A172 (cell line): ENCODE measurements at regions not wholly inside any gene's neighbourhood (a gene's known extent, or its start where the extent isn't known, plus 50 kb on each side); places are given as distances from the start of the nearest gene placed in this dataset.
A peak's percentile ranks its signal among the peaks of the same experiment; 100 is the strongest.

ENCODE experiments used
- DNase-seq: peaks from one replicate; pipeline ENCODE4 v3.0.0-alpha.2; 2015; ENCODE audit warnings: low spot score

GRCh38 chr1:50358962-50359361 lies 64.3 kb downstream of the DMRTA2 start:
- no peak for DNase-seq

GRCh38 chr1:50357186-50357585 lies 66.1 kb downstream of the DMRTA2 start:
- no peak for DNase-seq

- no peak for DNase-seq
These were observed 68.4 kb downstream of the DMRTA2 start for GRCh38 chr1:50354813-50355212.

GRCh38 chr1:50352428-50352827 lies 70.8 kb downstream of the DMRTA2 start:
- no peak for DNase-seq

GRCh38 chr1:50350868-50351267 lies 72.4 kb downstream of the DMRTA2 start:
- DNase-seq, result no peak

GRCh38 chr1:50350421-50350820 lies 72.8 kb downstream of the DMRTA2 start:
- DNase-seq, result no peak

- no peak for DNase-seq
These were observed 74.0 kb downstream of the DMRTA2 start for GRCh38 chr1:50349242-50349565.

GRCh38 chr1:50348449-50349241 lies 74.6 kb downstream of the DMRTA2 start:
- DNase-seq, result peak; percentile 52

- no peak for DNase-seq
These were observed 75.3 kb downstream of the DMRTA2 start for GRCh38 chr1:50347933-50348332.

- DNase-seq, result no peak
These were observed 76.6 kb downstream of the DMRTA2 start for GRCh38 chr1:50346621-50347020.

- DNase-seq, result no peak
These were observed 79.9 kb downstream of the DMRTA2 start for GRCh38 chr1:50343323-50343722.

- no peak for DNase-seq
These were observed 80.7 kb downstream of the DMRTA2 start for GRCh38 chr1:50342525-50342924.

- DNase-seq, result no peak
These were observed 88.2 kb downstream of the DMRTA2 start for GRCh38 chr1:50335036-50335435.

GRCh38 chr1:50333595-50333974 lies 89.7 kb downstream of the DMRTA2 start:
- no peak for DNase-seq

- DNase-seq, result no peak
These were observed 90.2 kb downstream of the DMRTA2 start for GRCh38 chr1:50332941-50333594.

GRCh38 chr1:50329332-50329932 lies 93.8 kb downstream of the DMRTA2 start:
- peak; percentile 4 for DNase-seq

GRCh38 chr1:50328552-50328951 lies 94.7 kb downstream of the DMRTA2 start:
- DNase-seq, result no peak

GRCh38 chr1:50326026-50326425 lies 97.2 kb downstream of the DMRTA2 start:
- no peak for DNase-seq

- DNase-seq, result no peak
These were observed 100.7 kb downstream of the DMRTA2 start for GRCh38 chr1:50322579-50322978.

GRCh38 chr1:50318428-50318827 lies 104.8 kb downstream of the DMRTA2 start:
- DNase-seq, result no peak

- peak; percentile 10 for DNase-seq
These were observed 114.4 kb downstream of the DMRTA2 start for GRCh38 chr1:50308878-50309277.

GRCh38 chr1:50305808-50306207 lies 117.4 kb downstream of the DMRTA2 start:
- DNase-seq, result no peak

GRCh38 chr1:50300297-50300696 lies 122.9 kb downstream of the DMRTA2 start:
- DNase-seq, result no peak
